GM19452 (cell line): ENCODE measurements at regions not wholly inside any gene's neighbourhood (a gene's known extent, or its start where the extent isn't known, plus 50 kb on each side); places are given as distances from the start of the nearest gene placed in this dataset.
"Not testable (repeated sequence)": the region's sequence is repeated elsewhere in the genome, so short reads cannot be mapped to it uniquely, and the experiment has no call there.

Source experiments
- ATAC-seq: cut with Tn5 transposase; IDR thresholded peaks from one replicate; pipeline ENCODE4 v1.9.1; 2021; ENCODE audit not compliant: unreplicated experiment

- no peak for ATAC-seq
Measured at GRCh38 chr2:60252581-60253150, 300.8 kb downstream of the BCL11A start.

GRCh38 chr2:60251247-60251646 lies 302.2 kb downstream of the BCL11A start:
- ATAC-seq = no peak

- no peak for ATAC-seq
Measured at GRCh38 chr2:60249879-60250278, 303.6 kb downstream of the BCL11A start.

GRCh38 chr2:60247471-60247870 lies 306.0 kb downstream of the BCL11A start:
- ATAC-seq = no peak

GRCh38 chr2:60246583-60246982 lies 306.9 kb downstream of the BCL11A start:
- no peak for ATAC-seq

GRCh38 chr2:60234274-60234986 lies 319.0 kb downstream of the BCL11A start:
- ATAC-seq = no peak

GRCh38 chr2:60230596-60230995 lies 322.9 kb downstream of the BCL11A start:
- no peak for ATAC-seq

- no peak for ATAC-seq
Measured at GRCh38 chr2:60230037-60230436, 323.4 kb downstream of the BCL11A start.

- ATAC-seq = no peak
Measured at GRCh38 chr2:60226943-60227342, 326.5 kb downstream of the BCL11A start.

- no peak for ATAC-seq
Measured at GRCh38 chr2:60226191-60226590, 327.3 kb downstream of the BCL11A start.

- ATAC-seq = no peak
Measured at GRCh38 chr2:60223859-60224258, 329.6 kb downstream of the BCL11A start.

GRCh38 chr2:60221098-60221497 lies 332.4 kb downstream of the BCL11A start:
- ATAC-seq = no peak

GRCh38 chr2:60219536-60219935 lies 333.9 kb downstream of the BCL11A start:
- ATAC-seq = no peak

- no peak for ATAC-seq
Measured at GRCh38 chr2:60216452-60216995, 336.9 kb downstream of the BCL11A start.

- ATAC-seq = no peak
Measured at GRCh38 chr2:60215386-60215901, 338.0 kb downstream of the BCL11A start.

- no peak for ATAC-seq
Measured at GRCh38 chr2:60214626-60214875, 338.9 kb downstream of the BCL11A start.

- ATAC-seq = no peak
Measured at GRCh38 chr2:60213865-60214625, 339.4 kb downstream of the BCL11A start.

GRCh38 chr2:60212181-60212945 lies 341.1 kb downstream of the BCL11A start:
- ATAC-seq = no peak

GRCh38 chr2:60189006-60189405 lies 364.4 kb downstream of the BCL11A start:
- ATAC-seq = not testable (repeated sequence)

- no peak for ATAC-seq
Measured at GRCh38 chr2:60175290-60175689, 378.2 kb downstream of the BCL11A start.

- no peak for ATAC-seq
Measured at GRCh38 chr2:60174146-60174545, 379.3 kb downstream of the BCL11A start.
